HL-60 (cell line): ENCODE measurements at regions not wholly inside any gene's neighbourhood (a gene's known extent, or its start where the extent isn't known, plus 50 kb on each side); places are given as distances from the start of the nearest gene placed in this dataset.

ENCODE experiments used
- DNase-seq, 2 experiments: peaks; one replicate each; pipeline ENCODE4 v3.0.0-alpha.2; 2010 to 2020; ENCODE audit warnings: low read depth in 1 of 2, low spot score in 1 of 2
- H3K27ac ChIP-seq: fragments of 250-450 bp; sonication (Bioruptor Pico); replicated peaks from 2 replicates; pipeline ENCODE4 v1.5.1; 2020; ENCODE audit warnings: mild to moderate bottlenecking, moderate library complexity
- H3K27me3 ChIP-seq: fragments of 250-450 bp; sonication (Bioruptor Pico); 2 replicates; pipeline ENCODE4 v1.5.1; 2021; ENCODE audit warnings: mild to moderate bottlenecking, moderate library complexity; ENCODE audit not compliant: insufficient read depth, poor library complexity, severe bottlenecking
- H3K4me3 ChIP-seq: replicated peaks from 2 replicates; pipeline ENCODE4 v1.5.1; 2011; ENCODE audit warnings: mild to moderate bottlenecking, control low read depth, low read length; ENCODE audit not compliant: insufficient read depth
- GABPA ChIP-seq: IDR thresholded peaks from 2 replicates; pipeline ENCODE4 v1.6.1; 2012; ENCODE audit warnings: low read depth
- POLR2AphosphoS5 ChIP-seq: IDR thresholded peaks from 2 replicates; pipeline ENCODE4 v1.6.1; 2012; ENCODE audit warnings: low read depth
- SPI1 ChIP-seq: IDR thresholded peaks from 2 replicates; pipeline ENCODE4 v1.6.1; 2012; ENCODE audit warnings: low read depth, mild to moderate bottlenecking, borderline replicate concordance
- TF ChIP-seq, protein P1 (sequence below): IDR thresholded peaks from one replicate; pipeline ENCODE4 v1.5.1; 2011; ENCODE audit warnings: low read length, control low read depth, inconsistent platforms; ENCODE audit not compliant: insufficient read depth
- TF ChIP-seq, protein P2 (sequence below): IDR thresholded peaks from 2 replicates; pipeline ENCODE4 v1.6.1; 2012; ENCODE audit warnings: low read depth; ENCODE audit not compliant: insufficient replicate concordance

DNA sequence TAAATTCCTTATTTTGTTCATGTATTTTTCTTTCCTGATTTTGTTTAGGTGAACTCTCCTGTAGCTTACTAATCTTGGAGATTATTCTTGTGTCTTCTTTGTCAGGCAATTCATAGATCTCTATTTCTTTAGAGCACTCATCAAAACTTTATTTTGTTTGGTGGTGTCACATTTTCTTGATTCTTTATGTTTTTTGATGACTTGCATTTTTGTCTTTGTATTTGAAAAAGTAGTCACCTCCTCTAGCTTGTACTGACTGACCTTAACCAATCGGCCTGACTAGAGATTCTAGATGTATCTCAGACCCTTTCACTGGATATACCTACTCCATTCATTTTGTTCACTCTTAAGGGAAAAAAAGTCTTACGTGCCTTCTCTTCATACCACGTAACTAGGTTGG is 986.3 kb upstream of the LRRTM1 start:
- H3K27ac ChIP-seq, result no peak overlapping the region
- no peaks in the 10 kb centered on the region for H3K27me3 ChIP-seq
- DNase-seq, result no peak
- TF ChIP-seq, protein P1, sequence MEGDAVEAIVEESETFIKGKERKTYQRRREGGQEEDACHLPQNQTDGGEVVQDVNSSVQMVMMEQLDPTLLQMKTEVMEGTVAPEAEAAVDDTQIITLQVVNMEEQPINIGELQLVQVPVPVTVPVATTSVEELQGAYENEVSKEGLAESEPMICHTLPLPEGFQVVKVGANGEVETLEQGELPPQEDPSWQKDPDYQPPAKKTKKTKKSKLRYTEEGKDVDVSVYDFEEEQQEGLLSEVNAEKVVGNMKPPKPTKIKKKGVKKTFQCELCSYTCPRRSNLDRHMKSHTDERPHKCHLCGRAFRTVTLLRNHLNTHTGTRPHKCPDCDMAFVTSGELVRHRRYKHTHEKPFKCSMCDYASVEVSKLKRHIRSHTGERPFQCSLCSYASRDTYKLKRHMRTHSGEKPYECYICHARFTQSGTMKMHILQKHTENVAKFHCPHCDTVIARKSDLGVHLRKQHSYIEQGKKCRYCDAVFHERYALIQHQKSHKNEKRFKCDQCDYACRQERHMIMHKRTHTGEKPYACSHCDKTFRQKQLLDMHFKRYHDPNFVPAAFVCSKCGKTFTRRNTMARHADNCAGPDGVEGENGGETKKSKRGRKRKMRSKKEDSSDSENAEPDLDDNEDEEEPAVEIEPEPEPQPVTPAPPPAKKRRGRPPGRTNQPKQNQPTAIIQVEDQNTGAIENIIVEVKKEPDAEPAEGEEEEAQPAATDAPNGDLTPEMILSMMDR, result no peak
- no peak for TF ChIP-seq GABPA
- no peak for TF ChIP-seq POLR2AphosphoS5
- TF ChIP-seq, protein P2, sequence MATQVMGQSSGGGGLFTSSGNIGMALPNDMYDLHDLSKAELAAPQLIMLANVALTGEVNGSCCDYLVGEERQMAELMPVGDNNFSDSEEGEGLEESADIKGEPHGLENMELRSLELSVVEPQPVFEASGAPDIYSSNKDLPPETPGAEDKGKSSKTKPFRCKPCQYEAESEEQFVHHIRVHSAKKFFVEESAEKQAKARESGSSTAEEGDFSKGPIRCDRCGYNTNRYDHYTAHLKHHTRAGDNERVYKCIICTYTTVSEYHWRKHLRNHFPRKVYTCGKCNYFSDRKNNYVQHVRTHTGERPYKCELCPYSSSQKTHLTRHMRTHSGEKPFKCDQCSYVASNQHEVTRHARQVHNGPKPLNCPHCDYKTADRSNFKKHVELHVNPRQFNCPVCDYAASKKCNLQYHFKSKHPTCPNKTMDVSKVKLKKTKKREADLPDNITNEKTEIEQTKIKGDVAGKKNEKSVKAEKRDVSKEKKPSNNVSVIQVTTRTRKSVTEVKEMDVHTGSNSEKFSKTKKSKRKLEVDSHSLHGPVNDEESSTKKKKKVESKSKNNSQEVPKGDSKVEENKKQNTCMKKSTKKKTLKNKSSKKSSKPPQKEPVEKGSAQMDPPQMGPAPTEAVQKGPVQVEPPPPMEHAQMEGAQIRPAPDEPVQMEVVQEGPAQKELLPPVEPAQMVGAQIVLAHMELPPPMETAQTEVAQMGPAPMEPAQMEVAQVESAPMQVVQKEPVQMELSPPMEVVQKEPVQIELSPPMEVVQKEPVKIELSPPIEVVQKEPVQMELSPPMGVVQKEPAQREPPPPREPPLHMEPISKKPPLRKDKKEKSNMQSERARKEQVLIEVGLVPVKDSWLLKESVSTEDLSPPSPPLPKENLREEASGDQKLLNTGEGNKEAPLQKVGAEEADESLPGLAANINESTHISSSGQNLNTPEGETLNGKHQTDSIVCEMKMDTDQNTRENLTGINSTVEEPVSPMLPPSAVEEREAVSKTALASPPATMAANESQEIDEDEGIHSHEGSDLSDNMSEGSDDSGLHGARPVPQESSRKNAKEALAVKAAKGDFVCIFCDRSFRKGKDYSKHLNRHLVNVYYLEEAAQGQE, result no peak
- TF ChIP-seq SPI1, result no peak
- H3K4me3 ChIP-seq, result no peak overlapping the region

DNA sequence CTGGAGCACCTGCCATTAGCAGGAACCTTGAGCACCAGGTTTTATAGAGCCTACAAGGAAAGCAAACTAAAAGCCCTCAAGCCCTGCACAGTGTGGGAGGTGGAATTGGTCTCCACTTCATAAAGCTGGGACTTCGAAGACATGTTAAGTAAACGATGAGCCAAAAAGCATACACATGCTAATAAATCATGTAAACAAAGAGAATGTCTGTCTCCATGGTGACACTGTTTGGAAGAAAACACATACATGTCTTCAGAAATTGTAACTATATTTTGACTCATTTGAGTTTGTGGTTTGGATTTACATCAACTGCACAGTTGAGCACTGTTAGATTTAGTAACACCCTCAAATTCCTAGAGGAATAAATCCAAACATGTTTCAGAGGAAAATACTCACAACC is 978.5 kb upstream of the LRRTM1 start:
- no peak for DNase-seq
- TF ChIP-seq GABPA, result no peak
- H3K4me3 ChIP-seq, result no peak overlapping the region
- no peaks in the 10 kb centered on the region for H3K27me3 ChIP-seq
- H3K27ac ChIP-seq, result no peak overlapping the region

DNA sequence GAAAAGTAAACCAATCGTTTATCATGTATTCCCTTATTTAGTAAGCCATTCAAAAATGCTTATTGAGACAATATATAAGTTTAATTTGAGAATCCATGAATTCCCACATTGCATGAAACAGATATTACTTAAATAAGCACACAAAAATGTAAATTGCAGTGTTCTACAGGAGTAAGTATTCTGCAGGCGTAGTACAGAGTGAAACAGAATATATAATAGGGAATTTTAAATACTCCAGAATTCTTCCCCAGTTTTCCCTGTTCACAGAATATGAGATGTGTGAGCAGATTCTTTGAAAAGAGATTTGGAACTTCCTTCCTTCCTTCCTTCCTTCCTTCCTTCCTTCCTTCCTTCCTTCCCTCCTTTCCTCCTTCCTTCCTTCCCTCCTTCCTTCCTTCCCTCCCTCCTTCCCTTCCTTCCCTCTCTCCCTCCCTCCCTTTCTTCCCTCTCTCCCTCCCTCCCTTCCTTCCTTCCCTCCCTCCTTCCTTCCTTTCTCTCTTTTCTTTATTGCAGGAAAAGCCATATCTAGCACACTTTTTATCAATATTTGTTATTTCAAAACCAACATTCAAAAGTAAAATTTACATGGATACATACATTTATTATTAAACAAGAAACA is 977.7 kb upstream of the LRRTM1 start:
- DNase-seq, result no peak
- H3K27me3 ChIP-seq, result no peaks in the 10 kb centered on the region
- no peak overlapping the region for H3K4me3 ChIP-seq
- TF ChIP-seq, protein P2, result no peak
- TF ChIP-seq SPI1 (no peak), POLR2AphosphoS5 (no peak), GABPA (no peak)
- TF ChIP-seq, protein P1, result no peak
- no peak overlapping the region for H3K27ac ChIP-seq

DNA sequence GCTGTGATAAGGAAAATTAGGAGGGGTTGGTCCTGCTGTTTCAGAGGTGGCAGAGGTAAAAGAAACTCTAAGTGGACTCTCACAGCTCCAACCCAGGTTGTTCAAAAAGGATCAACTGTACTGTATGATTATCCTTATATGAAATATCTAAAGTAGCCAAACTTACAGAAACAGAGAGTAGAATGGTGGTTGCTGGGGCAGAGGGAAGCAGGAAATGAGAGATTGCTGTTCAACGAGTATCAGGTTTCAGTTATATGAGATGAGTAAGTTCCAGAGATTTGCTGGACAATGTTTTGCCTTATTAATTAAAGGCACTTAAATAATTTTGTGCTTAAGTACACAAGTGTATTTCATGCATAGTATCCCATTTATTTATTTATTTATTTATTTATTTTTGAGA is 972.0 kb upstream of the LRRTM1 start:
- no peak overlapping the region for H3K4me3 ChIP-seq
- H3K27me3 ChIP-seq, result no peaks in the 10 kb centered on the region
- H3K27ac ChIP-seq, result no peak overlapping the region
- no peak for DNase-seq
- TF ChIP-seq POLR2AphosphoS5 (no peak), GABPA (no peak), SPI1 (no peak)
- TF ChIP-seq, protein P2, result no peak
- TF ChIP-seq, protein P1, result no peak
